ENCODE measurements at regions not wholly inside any gene's neighbourhood (a gene's known extent, or its start where the extent isn't known, plus 50 kb on each side); places are given as distances from the start of the nearest gene placed in this dataset.

DNA sequence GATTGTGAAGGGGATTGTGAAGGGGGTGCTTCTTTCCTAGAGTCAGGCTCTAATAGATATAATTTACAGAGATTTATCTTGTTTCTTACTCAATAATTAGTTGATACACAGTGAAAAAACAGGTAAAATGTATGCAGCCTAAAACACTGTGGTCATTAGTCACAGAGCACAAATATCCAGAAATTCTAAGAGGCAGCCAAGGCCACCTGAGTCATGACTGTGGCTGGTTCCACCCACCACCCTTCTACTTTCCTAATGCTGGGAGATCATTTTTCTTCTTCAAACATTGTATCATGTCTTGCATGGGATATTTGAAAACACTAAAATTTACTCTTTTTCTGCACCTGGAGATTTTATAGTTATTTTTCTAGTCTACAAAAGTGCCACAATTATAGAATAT, 181.6 kb downstream of the OTOR start:
- intact Hi-C loops (cut with DNase I, micrococcal nuclease) = no loop called here
- DNase-seq = no peak
- H3K27ac ChIP-seq (ENCODE audit: low read depth in 1 of 2, low read length in 2 of 2) = no peak overlapping the region
- CTCF ChIA-PET = no interaction called here
- no peaks in the 10 kb centered on the region for H3K36me3 ChIP-seq (ENCODE audit: insufficient read depth, low read length)
- TF ChIP-seq, protein P1, sequence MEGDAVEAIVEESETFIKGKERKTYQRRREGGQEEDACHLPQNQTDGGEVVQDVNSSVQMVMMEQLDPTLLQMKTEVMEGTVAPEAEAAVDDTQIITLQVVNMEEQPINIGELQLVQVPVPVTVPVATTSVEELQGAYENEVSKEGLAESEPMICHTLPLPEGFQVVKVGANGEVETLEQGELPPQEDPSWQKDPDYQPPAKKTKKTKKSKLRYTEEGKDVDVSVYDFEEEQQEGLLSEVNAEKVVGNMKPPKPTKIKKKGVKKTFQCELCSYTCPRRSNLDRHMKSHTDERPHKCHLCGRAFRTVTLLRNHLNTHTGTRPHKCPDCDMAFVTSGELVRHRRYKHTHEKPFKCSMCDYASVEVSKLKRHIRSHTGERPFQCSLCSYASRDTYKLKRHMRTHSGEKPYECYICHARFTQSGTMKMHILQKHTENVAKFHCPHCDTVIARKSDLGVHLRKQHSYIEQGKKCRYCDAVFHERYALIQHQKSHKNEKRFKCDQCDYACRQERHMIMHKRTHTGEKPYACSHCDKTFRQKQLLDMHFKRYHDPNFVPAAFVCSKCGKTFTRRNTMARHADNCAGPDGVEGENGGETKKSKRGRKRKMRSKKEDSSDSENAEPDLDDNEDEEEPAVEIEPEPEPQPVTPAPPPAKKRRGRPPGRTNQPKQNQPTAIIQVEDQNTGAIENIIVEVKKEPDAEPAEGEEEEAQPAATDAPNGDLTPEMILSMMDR (IDR thresholded peaks at IDR 0.05) = no peak
- H3K27ac Mint-ChIP-seq = no peak overlapping the region
- ATAC-seq (ENCODE audit: poor library complexity) = no peak
- POLR2A ChIA-PET = no interaction called here
- H3K4me3 ChIP-seq (ENCODE audit: low read length) = no peak overlapping the region
- no peaks in the 10 kb centered on the region for H3K4me1 ChIP-seq (ENCODE audit: insufficient read depth, low read length)
- H3K27me3 ChIP-seq (ENCODE audit: control insufficient read depth in 1 of 2, insufficient read depth in 2 of 2, low read length in 2 of 2) = no peaks in the 10 kb centered on the region
- no peaks in the 10 kb centered on the region for H3K4me1 Mint-ChIP-seq (ENCODE audit: low read depth)
- no peak overlapping the region for H3K4me3 Mint-ChIP-seq
- peaks cover 0 to 11% of the 10 kb centered on the region in 2 experiments for H3K9me3 ChIP-seq (ENCODE audit: control insufficient read depth in 1 of 2, insufficient read depth in 1 of 2, low read length in 2 of 2)
- no peaks in the 10 kb centered on the region for H3K9me3 Mint-ChIP-seq
- H3K27me3 Mint-ChIP-seq = no peaks in the 10 kb centered on the region
- no peaks in the 10 kb centered on the region for H3K36me3 Mint-ChIP-seq (ENCODE audit: low read depth)

GRCh38 chr20:16930656-16931055, 182.5 kb downstream of the OTOR start:
- peaks cover 0 to 11% of the 10 kb centered on the region in 2 experiments for H3K9me3 ChIP-seq (ENCODE audit: control insufficient read depth in 1 of 2, insufficient read depth in 1 of 2, low read length in 2 of 2)
- Mint-ChIP-seq H3K4me1 (ENCODE audit: low read depth) (no peaks in the 10 kb centered on the region), H3K9me3 (no peaks in the 10 kb centered on the region), H3K27me3 (no peaks in the 10 kb centered on the region), H3K36me3 (ENCODE audit: low read depth) (no peaks in the 10 kb centered on the region), H3K27ac (no peak overlapping the region), H3K4me3 (no peak overlapping the region)
- TF ChIP-seq, protein P1 (IDR thresholded peaks at IDR 0.05) = no peak
- no peak for DNase-seq
- no peaks in the 10 kb centered on the region for H3K27me3 ChIP-seq (ENCODE audit: control insufficient read depth in 1 of 2, insufficient read depth in 2 of 2, low read length in 2 of 2)
- CTCF ChIA-PET = no interaction called here
- no peak overlapping the region for H3K27ac ChIP-seq (ENCODE audit: low read depth in 1 of 2, low read length in 2 of 2)
- POLR2A ChIA-PET = no interaction called here
- intact Hi-C loops (cut with DNase I, micrococcal nuclease) = no loop called here
- H3K4me1 ChIP-seq (ENCODE audit: insufficient read depth, low read length) = no peaks in the 10 kb centered on the region
- no peaks in the 10 kb centered on the region for H3K36me3 ChIP-seq (ENCODE audit: insufficient read depth, low read length)
- no peak for ATAC-seq (ENCODE audit: poor library complexity)
- no peak overlapping the region for H3K4me3 ChIP-seq (ENCODE audit: low read length)

DNA sequence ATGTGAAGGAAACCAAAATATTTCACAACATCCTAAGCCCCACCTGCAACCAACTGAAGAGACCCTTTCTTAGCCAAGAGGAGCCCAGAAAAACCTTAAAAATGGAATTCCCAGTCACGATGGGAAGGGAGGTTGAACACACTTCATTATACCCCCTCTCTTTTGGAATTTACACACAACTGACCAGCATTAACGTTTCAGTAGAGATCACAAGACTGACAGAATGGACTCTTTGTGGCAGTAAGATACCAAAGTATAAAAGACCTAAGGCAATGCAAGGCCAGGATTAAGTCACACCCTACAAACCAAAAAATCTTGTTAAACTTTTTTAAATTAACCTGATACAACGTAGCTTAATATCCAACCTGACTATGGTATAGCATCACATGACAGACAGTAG, 190.9 kb downstream of the OTOR start:
- Histone ChIP-seq H3K36me3 (ENCODE audit: insufficient read depth, low read length) (no peaks in the 10 kb centered on the region), H3K4me3 (ENCODE audit: low read length) (no peak overlapping the region), H3K27me3 (ENCODE audit: control insufficient read depth in 1 of 2, insufficient read depth in 2 of 2, low read length in 2 of 2) (no peaks in the 10 kb centered on the region), H3K27ac (ENCODE audit: low read depth in 1 of 2, low read length in 2 of 2) (no peak overlapping the region), H3K4me1 (ENCODE audit: insufficient read depth, low read length) (no peaks in the 10 kb centered on the region), H3K9me3 (ENCODE audit: control insufficient read depth in 1 of 2, insufficient read depth in 1 of 2, low read length in 2 of 2) (no peaks in the 10 kb centered on the region)
- no peak for DNase-seq
- no peak for ATAC-seq (ENCODE audit: poor library complexity)
- intact Hi-C loops (cut with DNase I, micrococcal nuclease) = no loop called here
- Mint-ChIP-seq H3K27me3 (no peaks in the 10 kb centered on the region), H3K36me3 (ENCODE audit: low read depth) (no peaks in the 10 kb centered on the region), H3K4me3 (no peak overlapping the region), H3K27ac (no peak overlapping the region), H3K9me3 (no peaks in the 10 kb centered on the region), H3K4me1 (ENCODE audit: low read depth) (no peaks in the 10 kb centered on the region)
- ChIA-PET CTCF (no interaction called here), POLR2A (no interaction called here)
- TF ChIP-seq, protein P1 (IDR thresholded peaks at IDR 0.05) = no peak

Data from CD4-positive, alpha-beta T cell (primary cell).